ENCODE measurements at regions not wholly inside any gene's neighbourhood (a gene's known extent, or its start where the extent isn't known, plus 50 kb on each side); places are given as distances from the start of the nearest gene placed in this dataset.

DNA sequence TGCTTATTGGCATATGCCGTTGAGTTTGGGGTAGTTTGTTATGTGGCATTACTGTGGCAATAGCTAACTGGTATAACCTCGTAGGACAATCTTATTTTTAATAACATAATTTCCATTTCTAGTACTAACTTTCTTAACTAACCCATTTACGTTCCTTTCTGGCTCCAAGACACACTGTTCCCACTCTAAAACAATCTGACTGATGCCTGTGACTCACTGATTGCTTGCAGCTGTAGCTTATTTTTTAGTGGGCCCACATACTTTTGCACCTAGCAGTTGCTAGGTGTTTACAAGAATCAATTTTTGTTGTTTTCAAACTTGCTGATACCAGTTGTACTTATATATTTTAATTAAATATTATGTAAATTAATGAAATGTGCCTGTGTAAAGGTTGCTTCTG is 52.2 kb downstream of the FAT3 start:
- Histone ChIP-seq H3K4me1 (ENCODE audit: control insufficient read depth in 1 of 2, insufficient read depth in 2 of 2, low read length in 2 of 2) (no peaks in the 10 kb centered on the region), H3K27me3 (ENCODE audit: control insufficient read depth in 1 of 2, insufficient read depth in 2 of 2, low read length in 2 of 2) (no peaks in the 10 kb centered on the region), H3K36me3 (ENCODE audit: control insufficient read depth in 1 of 2, insufficient read depth in 2 of 2, low read length in 2 of 2) (no peaks in the 10 kb centered on the region), H3K9me3 (ENCODE audit: control insufficient read depth in 1 of 2, low read length in 2 of 2) (no peaks in the 10 kb centered on the region), H3K9ac (ENCODE audit: low read depth in 1 of 2, low read length in 2 of 2) (no peak overlapping the region), H3K4me3 (ENCODE audit: low read depth in 1 of 2, low read length in 2 of 2) (no peak overlapping the region), H3K27ac (ENCODE audit: low read depth, low read length) (no peak overlapping the region)

DNA sequence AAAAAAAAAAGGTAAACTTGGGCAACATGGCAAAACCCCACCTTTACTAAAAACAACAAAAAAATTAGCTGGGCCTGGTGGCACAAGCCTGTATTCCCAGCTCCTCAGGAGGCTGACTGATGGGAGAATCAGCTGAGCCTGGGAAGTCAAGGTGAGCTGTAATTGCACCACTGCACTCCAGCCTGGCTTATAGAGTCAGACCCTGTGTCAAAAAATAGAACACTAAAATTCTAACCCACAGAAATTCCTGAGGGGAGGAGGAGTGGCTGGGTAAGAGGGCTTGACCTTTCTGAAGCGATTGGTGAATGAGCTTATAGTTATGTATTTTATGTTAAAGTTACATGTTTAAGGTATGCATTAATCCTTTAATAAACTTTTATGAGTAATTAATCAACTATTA is 53.3 kb downstream of the FAT3 start:
- H3K27ac ChIP-seq (ENCODE audit: low read depth, low read length) = no peak overlapping the region
- H3K4me3 ChIP-seq (ENCODE audit: low read depth in 1 of 2, low read length in 2 of 2) = no peak overlapping the region
- no peaks in the 10 kb centered on the region for H3K27me3 ChIP-seq (ENCODE audit: control insufficient read depth in 1 of 2, insufficient read depth in 2 of 2, low read length in 2 of 2)
- H3K36me3 ChIP-seq (ENCODE audit: control insufficient read depth in 1 of 2, insufficient read depth in 2 of 2, low read length in 2 of 2) = no peaks in the 10 kb centered on the region
- H3K9me3 ChIP-seq (ENCODE audit: control insufficient read depth in 1 of 2, low read length in 2 of 2) = no peaks in the 10 kb centered on the region
- no peak overlapping the region for H3K9ac ChIP-seq (ENCODE audit: low read depth in 1 of 2, low read length in 2 of 2)
- H3K4me1 ChIP-seq (ENCODE audit: control insufficient read depth in 1 of 2, insufficient read depth in 2 of 2, low read length in 2 of 2) = no peaks in the 10 kb centered on the region

- Histone ChIP-seq H3K27me3 (ENCODE audit: control insufficient read depth in 1 of 2, insufficient read depth in 2 of 2, low read length in 2 of 2) (no peaks in the 10 kb centered on the region), H3K4me1 (ENCODE audit: control insufficient read depth in 1 of 2, insufficient read depth in 2 of 2, low read length in 2 of 2) (no peaks in the 10 kb centered on the region), H3K27ac (ENCODE audit: low read depth, low read length) (no peak overlapping the region), H3K36me3 (ENCODE audit: control insufficient read depth in 1 of 2, insufficient read depth in 2 of 2, low read length in 2 of 2) (no peaks in the 10 kb centered on the region), H3K9me3 (ENCODE audit: control insufficient read depth in 1 of 2, low read length in 2 of 2) (no peaks in the 10 kb centered on the region), H3K4me3 (ENCODE audit: low read depth in 1 of 2, low read length in 2 of 2) (no peak overlapping the region), H3K9ac (ENCODE audit: low read depth in 1 of 2, low read length in 2 of 2) (no peak overlapping the region)
These were observed 54.3 kb downstream of the FAT3 start for GRCh38 chr11:92278791-92279433.

DNA sequence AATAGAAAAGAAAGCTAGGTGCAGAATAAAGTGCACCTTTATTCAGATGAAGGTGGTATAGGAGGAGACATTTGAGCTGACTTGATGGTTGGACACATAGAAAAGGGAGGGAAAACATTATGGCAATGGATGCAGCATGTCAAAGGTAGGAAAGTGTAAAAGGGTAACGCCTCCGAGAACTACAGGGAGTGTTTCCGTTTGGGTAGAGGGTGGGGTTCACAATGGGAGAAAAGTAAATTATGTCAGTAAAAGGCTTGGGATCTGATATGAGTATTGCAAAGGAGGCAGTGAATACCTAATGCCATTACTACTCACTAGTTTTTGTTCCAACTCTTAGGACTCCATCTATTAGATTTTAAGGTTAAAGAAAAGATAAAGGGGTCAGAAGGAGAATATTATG is 59.5 kb downstream of the FAT3 start:
- H3K27me3 ChIP-seq (ENCODE audit: control insufficient read depth in 1 of 2, insufficient read depth in 2 of 2, low read length in 2 of 2) = no peaks in the 10 kb centered on the region
- no peak overlapping the region for H3K27ac ChIP-seq (ENCODE audit: low read depth, low read length)
- H3K9me3 ChIP-seq (ENCODE audit: control insufficient read depth in 1 of 2, low read length in 2 of 2) = no peaks in the 10 kb centered on the region
- H3K4me1 ChIP-seq (ENCODE audit: control insufficient read depth in 1 of 2, insufficient read depth in 2 of 2, low read length in 2 of 2) = peaks cover 0 to 16% of the 10 kb centered on the region in 2 donors
- no peak overlapping the region for H3K4me3 ChIP-seq (ENCODE audit: low read depth in 1 of 2, low read length in 2 of 2)
- H3K9ac ChIP-seq (ENCODE audit: low read depth in 1 of 2, low read length in 2 of 2) = no peak overlapping the region
- H3K36me3 ChIP-seq (ENCODE audit: control insufficient read depth in 1 of 2, insufficient read depth in 2 of 2, low read length in 2 of 2) = no peaks in the 10 kb centered on the region

- Histone ChIP-seq H3K4me1 (ENCODE audit: control insufficient read depth in 1 of 2, insufficient read depth in 2 of 2, low read length in 2 of 2) (peaks cover 0 to 16% of the 10 kb centered on the region in 2 donors), H3K27ac (ENCODE audit: low read depth, low read length) (no peak overlapping the region), H3K27me3 (ENCODE audit: control insufficient read depth in 1 of 2, insufficient read depth in 2 of 2, low read length in 2 of 2) (no peaks in the 10 kb centered on the region), H3K36me3 (ENCODE audit: control insufficient read depth in 1 of 2, insufficient read depth in 2 of 2, low read length in 2 of 2) (no peaks in the 10 kb centered on the region), H3K4me3 (ENCODE audit: low read depth in 1 of 2, low read length in 2 of 2) (no peak overlapping the region), H3K9me3 (ENCODE audit: control insufficient read depth in 1 of 2, low read length in 2 of 2) (no peaks in the 10 kb centered on the region), H3K9ac (ENCODE audit: low read depth in 1 of 2, low read length in 2 of 2) (no peak overlapping the region)
These were observed 59.9 kb downstream of the FAT3 start for GRCh38 chr11:92284558-92284957.

- Histone ChIP-seq H3K27me3 (ENCODE audit: control insufficient read depth in 1 of 2, insufficient read depth in 2 of 2, low read length in 2 of 2) (no peaks in the 10 kb centered on the region), H3K27ac (ENCODE audit: low read depth, low read length) (no peak overlapping the region), H3K9ac (ENCODE audit: low read depth in 1 of 2, low read length in 2 of 2) (no peak overlapping the region), H3K9me3 (ENCODE audit: control insufficient read depth in 1 of 2, low read length in 2 of 2) (no peaks in the 10 kb centered on the region), H3K4me1 (ENCODE audit: control insufficient read depth in 1 of 2, insufficient read depth in 2 of 2, low read length in 2 of 2) (peaks cover 0 to 16% of the 10 kb centered on the region in 2 donors), H3K36me3 (ENCODE audit: control insufficient read depth in 1 of 2, insufficient read depth in 2 of 2, low read length in 2 of 2) (no peaks in the 10 kb centered on the region), H3K4me3 (ENCODE audit: low read depth in 1 of 2, low read length in 2 of 2) (no peak overlapping the region)
These were observed 61.2 kb downstream of the FAT3 start for GRCh38 chr11:92285776-92286175.

- Histone ChIP-seq H3K27ac (ENCODE audit: low read depth, low read length) (no peak overlapping the region), H3K9me3 (ENCODE audit: control insufficient read depth in 1 of 2, low read length in 2 of 2) (no peaks in the 10 kb centered on the region), H3K9ac (ENCODE audit: low read depth in 1 of 2, low read length in 2 of 2) (no peak overlapping the region), H3K36me3 (ENCODE audit: control insufficient read depth in 1 of 2, insufficient read depth in 2 of 2, low read length in 2 of 2) (no peaks in the 10 kb centered on the region), H3K4me3 (ENCODE audit: low read depth in 1 of 2, low read length in 2 of 2) (no peak overlapping the region), H3K4me1 (ENCODE audit: control insufficient read depth in 1 of 2, insufficient read depth in 2 of 2, low read length in 2 of 2) (peaks cover 0 to 16% of the 10 kb centered on the region in 2 donors), H3K27me3 (ENCODE audit: control insufficient read depth in 1 of 2, insufficient read depth in 2 of 2, low read length in 2 of 2) (no peaks in the 10 kb centered on the region)
These were observed 62.1 kb downstream of the FAT3 start for GRCh38 chr11:92286709-92287108.

DNA sequence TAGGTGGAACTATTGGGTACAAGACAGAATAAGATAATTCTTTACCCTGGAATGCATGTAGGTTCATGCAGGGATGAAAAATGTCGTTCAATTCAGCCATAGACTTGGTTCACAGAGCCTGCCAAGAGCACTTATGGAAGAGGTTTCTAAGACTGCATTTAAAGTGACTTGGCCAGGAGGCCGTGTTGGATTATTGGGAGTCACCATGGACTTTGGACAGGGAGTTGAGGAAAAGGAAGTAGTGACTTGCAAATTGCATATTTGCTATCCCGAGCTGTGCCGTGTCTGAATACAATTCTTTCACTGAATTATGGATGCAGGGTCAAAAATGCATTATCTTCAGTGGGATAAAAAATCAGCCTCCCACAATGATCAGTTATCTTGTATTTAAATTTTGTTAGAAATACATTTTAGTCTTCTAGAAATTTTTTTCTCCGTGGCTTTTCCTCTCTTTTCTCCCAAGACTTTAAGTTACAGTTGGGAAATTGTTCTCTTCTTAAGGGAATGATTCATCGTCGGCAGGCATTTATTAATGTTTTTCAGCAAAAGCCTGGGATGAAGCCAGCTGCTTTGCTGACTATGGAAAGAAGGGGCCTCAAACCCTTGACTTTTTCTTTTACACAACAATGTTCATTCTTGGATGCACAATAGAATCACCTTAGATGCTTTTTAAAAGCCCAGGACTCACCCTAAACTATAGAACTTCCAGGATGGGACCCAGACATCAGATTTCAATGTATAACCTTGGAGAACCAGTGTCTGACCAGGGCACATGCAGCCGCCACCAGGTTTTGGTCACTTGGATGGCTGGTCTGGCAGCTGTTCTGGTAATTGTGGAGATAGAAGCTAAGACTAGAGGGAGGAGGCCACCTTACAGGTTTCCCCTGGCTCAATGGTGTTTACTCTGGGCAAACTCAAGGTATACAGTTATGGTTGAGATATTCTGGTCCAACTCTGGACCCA is 70.8 kb downstream of the FAT3 start:
- Histone ChIP-seq H3K27me3 (ENCODE audit: control insufficient read depth in 1 of 2, insufficient read depth in 2 of 2, low read length in 2 of 2) (no peaks in the 10 kb centered on the region), H3K36me3 (ENCODE audit: control insufficient read depth in 1 of 2, insufficient read depth in 2 of 2, low read length in 2 of 2) (no peaks in the 10 kb centered on the region), H3K4me3 (ENCODE audit: low read depth in 1 of 2, low read length in 2 of 2) (no peak overlapping the region), H3K27ac (ENCODE audit: low read depth, low read length) (no peak overlapping the region), H3K4me1 (ENCODE audit: control insufficient read depth in 1 of 2, insufficient read depth in 2 of 2, low read length in 2 of 2) (peaks cover 5 to 11% of the 10 kb centered on the region in 2 donors), H3K9ac (ENCODE audit: low read depth in 1 of 2, low read length in 2 of 2) (no peak overlapping the region), H3K9me3 (ENCODE audit: control insufficient read depth in 1 of 2, low read length in 2 of 2) (no peaks in the 10 kb centered on the region)

- Histone ChIP-seq H3K36me3 (ENCODE audit: control insufficient read depth in 1 of 2, insufficient read depth in 2 of 2, low read length in 2 of 2) (no peaks in the 10 kb centered on the region), H3K27me3 (ENCODE audit: control insufficient read depth in 1 of 2, insufficient read depth in 2 of 2, low read length in 2 of 2) (no peaks in the 10 kb centered on the region), H3K4me3 (ENCODE audit: low read depth in 1 of 2, low read length in 2 of 2) (no peak overlapping the region), H3K9me3 (ENCODE audit: control insufficient read depth in 1 of 2, low read length in 2 of 2) (no peaks in the 10 kb centered on the region), H3K9ac (ENCODE audit: low read depth in 1 of 2, low read length in 2 of 2) (no peak overlapping the region), H3K27ac (ENCODE audit: low read depth, low read length) (no peak overlapping the region), H3K4me1 (ENCODE audit: control insufficient read depth in 1 of 2, insufficient read depth in 2 of 2, low read length in 2 of 2) (peaks cover 5 to 11% of the 10 kb centered on the region in 2 donors)
These were observed 71.5 kb downstream of the FAT3 start for GRCh38 chr11:92296138-92296515.
